Trophoblast cell (in vitro differentiated cells and primary cell): ENCODE measurements at regions not wholly inside any gene's neighbourhood (a gene's known extent, or its start where the extent isn't known, plus 50 kb on each side); places are given as distances from the start of the nearest gene placed in this dataset.

Source experiments
- DNase-seq, 2 donors: peaks; one replicate each; pipeline ENCODE4 v3.0.0-alpha.2; 2016
- H2AFZ ChIP-seq: 2 replicates; pipeline ENCODE4 v1.6.1; 2013; ENCODE audit warnings: low read length, moderate library complexity, mild to moderate bottlenecking; ENCODE audit not compliant: insufficient read depth, poor library complexity
- H2AK5ac ChIP-seq: 2 replicates; pipeline ENCODE4 v1.6.1; 2013; ENCODE audit warnings: mild to moderate bottlenecking, low read length
- H2BK120ac ChIP-seq: 2 replicates; pipeline ENCODE4 v1.6.1; 2013; ENCODE audit warnings: low read length, mild to moderate bottlenecking, moderate library complexity; ENCODE audit not compliant: insufficient read depth, poor library complexity
- H2BK12ac ChIP-seq: 2 replicates; pipeline ENCODE4 v1.6.1; 2013; ENCODE audit warnings: mild to moderate bottlenecking, low read length, moderate library complexity
- H2BK5ac ChIP-seq: 2 replicates; pipeline ENCODE4 v1.6.1; 2013; ENCODE audit warnings: low read length, low read depth, moderate library complexity, mild to moderate bottlenecking; ENCODE audit not compliant: poor library complexity
- H3K14ac ChIP-seq: 2 replicates; pipeline ENCODE4 v1.6.1; 2013; ENCODE audit warnings: mild to moderate bottlenecking, low read length
- H3K18ac ChIP-seq: 2 replicates; pipeline ENCODE4 v1.6.1; 2013; ENCODE audit warnings: mild to moderate bottlenecking, low read length
- H3K23ac ChIP-seq: 2 replicates; pipeline ENCODE4 v1.6.1; 2013; ENCODE audit warnings: low read length
- H3K27ac ChIP-seq: 2 replicates; pipeline ENCODE4 v1.5.1; 2013; ENCODE audit warnings: low read depth, mild to moderate bottlenecking, inconsistent platforms, low read length, moderate library complexity
- H3K27me3 ChIP-seq: 2 replicates; pipeline ENCODE4 v1.6.1; 2013; ENCODE audit warnings: inconsistent platforms, mild to moderate bottlenecking, low read length, moderate library complexity; ENCODE audit not compliant: insufficient read depth
- H3K36me3 ChIP-seq, 2 experiments: 1 replicate in 1 of 2; 2 replicates in 1 of 2; pipeline ENCODE4 v1.6.1; 2013; ENCODE audit warnings: low read length in 2 of 2, mild to moderate bottlenecking in 2 of 2, moderate library complexity in 1 of 2; ENCODE audit not compliant: insufficient read depth in 2 of 2, control insufficient read depth in 1 of 2
- H3K4ac ChIP-seq: 2 replicates; pipeline ENCODE4 v1.6.1; 2013; ENCODE audit warnings: low read depth, mild to moderate bottlenecking, low read length, moderate library complexity
- H3K4me1 ChIP-seq, 2 experiments: 1 replicate in 1 of 2; 2 replicates in 1 of 2; pipeline ENCODE4 v1.6.1; 2013; ENCODE audit warnings: low read length in 2 of 2, mild to moderate bottlenecking in 2 of 2, moderate library complexity in 1 of 2; ENCODE audit not compliant: insufficient read depth in 2 of 2, control insufficient read depth in 1 of 2
- H3K4me2 ChIP-seq: 2 replicates; pipeline ENCODE4 v1.6.1; 2013; ENCODE audit warnings: inconsistent platforms, mild to moderate bottlenecking, low read length, moderate library complexity
- H3K4me3 ChIP-seq: 2 replicates; pipeline ENCODE4 v1.5.1; 2013; ENCODE audit warnings: mild to moderate bottlenecking, low read depth, low read length, inconsistent platforms
- H3K79me1 ChIP-seq: one replicate; pipeline ENCODE4 v1.6.1; 2013; ENCODE audit warnings: low read length
- H3K79me2 ChIP-seq: 2 replicates; pipeline ENCODE4 v1.6.1; 2013; ENCODE audit warnings: low read length, mild to moderate bottlenecking; ENCODE audit not compliant: control insufficient read depth, insufficient read depth, poor library complexity
- H3K9ac ChIP-seq: 2 replicates; pipeline ENCODE4 v1.6.1; 2013; ENCODE audit warnings: mild to moderate bottlenecking, low read length
- H3K9me3 ChIP-seq: 2 replicates; pipeline ENCODE4 v1.6.1; 2013; ENCODE audit warnings: low read depth, mild to moderate bottlenecking, control low read depth, inconsistent platforms, low read length; ENCODE audit not compliant: insufficient read depth
- H4K12ac ChIP-seq: 2 replicates; pipeline ENCODE4 v1.6.1; 2013; ENCODE audit warnings: low read depth, mild to moderate bottlenecking, low read length, moderate library complexity
- H4K8ac ChIP-seq: 2 replicates; pipeline ENCODE4 v1.6.1; 2013; ENCODE audit warnings: low read depth, mild to moderate bottlenecking, low read length, moderate library complexity
- H4K91ac ChIP-seq: one replicate; pipeline ENCODE4 v1.6.1; 2013; ENCODE audit warnings: low read depth, mild to moderate bottlenecking, low read length, moderate library complexity
- WGBS: extraction: QIAGEN DNeasy Blood & Tissue Kit; methylation state at CpG from one replicate; pipeline ENCODE4 v1.1.7; 2013; ENCODE audit warnings: missing lambda C conversion rate; ENCODE audit not compliant: insufficient read length, insufficient coverage; ENCODE audit errors: extremely low coverage; 5-methylcytosine and 5-hydroxymethylcytosine counted together

- Histone ChIP-seq H2BK5ac (no peak overlapping the region), H3K4me1 (no peaks in the 10 kb centered on the region)
Observed at GRCh38 chr19:5250127-5250659, 90.4 kb downstream of the PTPRS start.

DNA sequence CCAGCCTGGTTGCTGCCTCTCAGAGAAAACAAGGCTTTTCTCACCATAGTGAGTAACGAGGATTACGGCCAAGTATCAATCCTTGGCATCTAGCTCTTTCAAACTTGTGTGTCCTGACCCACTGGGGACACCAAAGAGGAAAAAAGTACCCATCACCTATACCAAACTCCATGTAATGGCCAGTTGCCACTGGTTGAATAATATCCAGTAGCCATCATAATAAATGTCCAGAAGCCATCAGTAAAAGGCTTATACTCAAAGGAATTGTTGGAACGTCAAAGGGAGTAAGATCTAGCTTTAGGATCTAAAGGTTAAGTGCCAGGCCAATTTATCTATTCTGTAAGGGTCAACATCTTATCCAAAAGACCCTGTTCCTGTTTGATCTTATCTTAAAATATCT lies 91.1 kb downstream of the PTPRS start:
- H3K18ac ChIP-seq = no peak overlapping the region
- peaks cover 0 to 4% of the 10 kb centered on the region in 2 experiments for H3K36me3 ChIP-seq
- no peak overlapping the region for H3K27ac ChIP-seq
- no peak overlapping the region for H3K14ac ChIP-seq
- no peak for DNase-seq
- H4K12ac ChIP-seq = no peak overlapping the region
- no peak overlapping the region for H2AK5ac ChIP-seq
- no peak overlapping the region for H4K8ac ChIP-seq
- no peak overlapping the region for H3K4ac ChIP-seq
- H3K23ac ChIP-seq = no peak overlapping the region
- H3K27me3 ChIP-seq = no peaks in the 10 kb centered on the region
- no peaks in the 10 kb centered on the region for H3K79me2 ChIP-seq
- H3K4me2 ChIP-seq = no peak overlapping the region
- H3K9ac ChIP-seq = no peak overlapping the region
- no peak overlapping the region for H2AFZ ChIP-seq
- no CpG with 5 or more reads among the region's 3 CpGs for WGBS
- H2BK12ac ChIP-seq = no peak overlapping the region
- no peak overlapping the region for H4K91ac ChIP-seq
- H3K79me1 ChIP-seq = no peaks in the 10 kb centered on the region
- peaks cover 1% of the 10 kb centered on the region for H3K9me3 ChIP-seq
- H3K4me3 ChIP-seq = no peak overlapping the region
- no peak overlapping the region for H2BK120ac ChIP-seq
- H2BK5ac ChIP-seq = no peak overlapping the region
- H3K4me1 ChIP-seq = no peaks in the 10 kb centered on the region

More at GRCh38 chr19:5250127-5250659, 90.4 kb downstream of the PTPRS start:
- H3K18ac ChIP-seq = no peak overlapping the region
- no CpG with 5 or more reads among the region's 23 CpGs for whole genome bisulfite sequencing
- peaks cover 0 to 4% of the 10 kb centered on the region in 2 experiments for H3K36me3 ChIP-seq
- H3K4me2 ChIP-seq = no peak overlapping the region
- H2BK12ac ChIP-seq = no peak overlapping the region
- no peak overlapping the region for H4K91ac ChIP-seq
- no peak for DNase-seq
- H3K4me3 ChIP-seq = no peak overlapping the region
- H3K4ac ChIP-seq = no peak overlapping the region
- no peak overlapping the region for H3K9ac ChIP-seq
- no peak overlapping the region for H2AK5ac ChIP-seq
- no peak overlapping the region for H4K12ac ChIP-seq
- no peak overlapping the region for H3K14ac ChIP-seq
- H3K79me1 ChIP-seq = no peaks in the 10 kb centered on the region
- H3K27me3 ChIP-seq = no peaks in the 10 kb centered on the region
- H3K27ac ChIP-seq = no peak overlapping the region
- H3K23ac ChIP-seq = no peak overlapping the region
- H4K8ac ChIP-seq = no peak overlapping the region
- no peak overlapping the region for H2BK120ac ChIP-seq
- H3K79me2 ChIP-seq = no peaks in the 10 kb centered on the region
- no peak overlapping the region for H2AFZ ChIP-seq
- H3K9me3 ChIP-seq = peaks cover 6% of the 10 kb centered on the region

GRCh38 chr19:5247957-5248705 lies 92.5 kb downstream of the PTPRS start:
- no peak overlapping the region for H3K18ac ChIP-seq
- H3K27ac ChIP-seq = no peak overlapping the region
- no peak overlapping the region for H4K12ac ChIP-seq
- no peak overlapping the region for H2BK12ac ChIP-seq
- no peaks in the 10 kb centered on the region for H3K27me3 ChIP-seq
- no peak overlapping the region for H2AFZ ChIP-seq
- H4K91ac ChIP-seq = no peak overlapping the region
- H3K36me3 ChIP-seq = peaks cover 6 to 12% of the 10 kb centered on the region in 2 experiments
- H4K8ac ChIP-seq = no peak overlapping the region
- WGBS = no CpG with 5 or more reads among the region's 25 CpGs
- no peaks in the 10 kb centered on the region for H3K79me1 ChIP-seq
- H2AK5ac ChIP-seq = no peak overlapping the region
- H3K9me3 ChIP-seq = no peaks in the 10 kb centered on the region
- H3K79me2 ChIP-seq = no peaks in the 10 kb centered on the region
- H3K4me1 ChIP-seq = no peaks in the 10 kb centered on the region
- no peak overlapping the region for H3K4ac ChIP-seq
- no peak overlapping the region for H3K14ac ChIP-seq
- H3K23ac ChIP-seq = no peak overlapping the region
- no peak overlapping the region for H3K9ac ChIP-seq
- H3K4me3 ChIP-seq = no peak overlapping the region
- no peak overlapping the region for H2BK120ac ChIP-seq
- H2BK5ac ChIP-seq = no peak overlapping the region
- no peak for DNase-seq
- no peak overlapping the region for H3K4me2 ChIP-seq

- Histone ChIP-seq H2AFZ (no peak overlapping the region), H3K27me3 (no peaks in the 10 kb centered on the region), H2BK120ac (no peak overlapping the region), H3K9me3 (no peaks in the 10 kb centered on the region), H3K27ac (no peak overlapping the region), H3K23ac (no peak overlapping the region), H4K8ac (no peak overlapping the region), H3K4ac (no peak overlapping the region), H3K18ac (no peak overlapping the region), H2AK5ac (no peak overlapping the region), H2BK12ac (no peak overlapping the region), H4K12ac (no peak overlapping the region), H3K4me2 (no peak overlapping the region), H4K91ac (no peak overlapping the region), H3K9ac (no peak overlapping the region), H3K4me1 (no peaks in the 10 kb centered on the region), H3K36me3 (peaks cover 6 to 12% of the 10 kb centered on the region in 2 experiments), H3K4me3 (no peak overlapping the region), H3K14ac (no peak overlapping the region), H2BK5ac (no peak overlapping the region), H3K79me2 (no peaks in the 10 kb centered on the region), H3K79me1 (no peaks in the 10 kb centered on the region)
- WGBS = 100% methylated on average over 2 of the region's 10 CpGs
- no peak for DNase-seq
Observed at GRCh38 chr19:5246554-5247155, 94.0 kb downstream of the PTPRS start.
